H1 (cell line): ENCODE measurements at regions not wholly inside any gene's neighbourhood (a gene's known extent, or its start where the extent isn't known, plus 50 kb on each side); places are given as distances from the start of the nearest gene placed in this dataset.

Experiments used
- CHD2 ChIP-seq: IDR thresholded peaks from 2 replicates; pipeline ENCODE4 v1.6.1; 2012; ENCODE audit warnings: low read length, improper control_type of control experiment
- CREB1 ChIP-seq: IDR thresholded peaks from 2 replicates; pipeline ENCODE4 v1.6.1; 2012; ENCODE audit warnings: inconsistent platforms
- CTCF ChIP-seq, 3 experiments: IDR thresholded peaks; 1 replicate in 2 of 3; 2 replicates in 1 of 3; pipeline versions ENCODE4 v1.5.1 to v1.6.1; 2011; ENCODE audit warnings: low read length in 3 of 3, mild to moderate bottlenecking in 3 of 3, inconsistent platforms in 2 of 3, low read depth in 1 of 3, moderate library complexity in 1 of 3; ENCODE audit not compliant: insufficient read depth in 1 of 3; ENCODE audit errors: control extremely low read depth in 1 of 3
- EP300 ChIP-seq, 2 experiments: IDR thresholded peaks; 1 replicate in 1 of 2; 2 replicates in 1 of 2; pipeline ENCODE4 v1.6.1; 2011 to 2012; ENCODE audit warnings: low read depth in 2 of 2, low read length in 2 of 2, mild to moderate bottlenecking in 2 of 2, borderline replicate concordance in 1 of 2, inconsistent platforms in 1 of 2, moderate library complexity in 1 of 2
- EZH2 ChIP-seq: fragments of 200-600 bp; sonication (generic); IDR thresholded peaks from 2 replicates; pipeline ENCODE4 v1.7.1; 2012; ENCODE audit warnings: low read depth, mild to moderate bottlenecking, moderate library complexity, low read length, inconsistent platforms; ENCODE audit not compliant: severe bottlenecking
- MAX ChIP-seq: IDR thresholded peaks from 2 replicates; pipeline ENCODE4 v1.6.1; 2012; ENCODE audit warnings: inconsistent platforms
- NANOG ChIP-seq: IDR thresholded peaks from 2 replicates; pipeline ENCODE4 v1.6.1; 2011; ENCODE audit warnings: low read length, low read depth, mild to moderate bottlenecking, inconsistent platforms; ENCODE audit not compliant: insufficient read depth, poor library complexity, severe bottlenecking
- POLR2A ChIP-seq, 2 experiments: IDR thresholded peaks; 1 replicate in 1 of 2; 2 replicates in 1 of 2; pipeline ENCODE4 v1.6.1; 2011; ENCODE audit warnings: low read depth in 2 of 2, low read length in 2 of 2, mild to moderate bottlenecking in 2 of 2; ENCODE audit errors: control extremely low read depth in 1 of 2
- POLR2AphosphoS5 ChIP-seq: IDR thresholded peaks from 2 replicates; pipeline ENCODE4 v1.6.1; 2011; ENCODE audit warnings: low read depth, low read length
- SAP30 ChIP-seq: fragments of 300-600 bp; sonication (generic); IDR thresholded peaks from 2 replicates; pipeline ENCODE4 v1.7.1; 2012; ENCODE audit warnings: low read length, moderate library complexity, mild to moderate bottlenecking, inconsistent platforms; ENCODE audit not compliant: insufficient read depth, insufficient replicate concordance
- SP1 ChIP-seq: IDR thresholded peaks from 2 replicates; pipeline ENCODE4 v1.6.1; 2011; ENCODE audit warnings: low read depth, low read length
- YY1 ChIP-seq: IDR thresholded peaks from 2 replicates; pipeline ENCODE4 v1.6.1; 2011; ENCODE audit warnings: low read depth, mild to moderate bottlenecking, low read length

- TF ChIP-seq POLR2A (IDR thresholded peaks at IDR 0.05; ENCODE audit: control extremely low read depth in 1 of 2, low read depth in 2 of 2, low read length in 2 of 2) (no peak), POLR2AphosphoS5 (no peak), EP300 (IDR thresholded peaks at IDR 0.05; ENCODE audit: borderline replicate concordance in 1 of 2, low read depth in 2 of 2, low read length in 2 of 2) (no peak), CHD2 (no peak), SAP30 (no peak), MAX (no peak), CTCF (IDR thresholded peaks at IDR 0.05; ENCODE audit: control extremely low read depth in 1 of 3, insufficient read depth in 1 of 3, low read depth in 1 of 3, low read length in 3 of 3) (no peak), CREB1 (no peak), SP1 (no peak), YY1 (no peak), NANOG (no peak), EZH2 (no peak)
Observed at GRCh38 chr13:40456397-40456953, 210.0 kb downstream of the FOXO1 start.
